HL-60/S4 treated with retinoic acid at 250 ng/mL for 4 days and 3 days (cell line): ENCODE measurements at regions not wholly inside any gene's neighbourhood (a gene's known extent, or its start where the extent isn't known, plus 50 kb on each side); places are given as distances from the start of the nearest gene placed in this dataset.
"Not testable (repeated sequence)": the region's sequence is repeated elsewhere in the genome, so short reads cannot be mapped to it uniquely, and the experiment has no call there.

Experiments used
- in situ Hi-C: fragments of 300-500 bp; cut with MboI; formaldehyde crosslinking; loops from 2 replicates; pipeline ENCODE4 v1.7.0; 2022; ENCODE audit warnings: low sequenced_read_pairs

DNA sequence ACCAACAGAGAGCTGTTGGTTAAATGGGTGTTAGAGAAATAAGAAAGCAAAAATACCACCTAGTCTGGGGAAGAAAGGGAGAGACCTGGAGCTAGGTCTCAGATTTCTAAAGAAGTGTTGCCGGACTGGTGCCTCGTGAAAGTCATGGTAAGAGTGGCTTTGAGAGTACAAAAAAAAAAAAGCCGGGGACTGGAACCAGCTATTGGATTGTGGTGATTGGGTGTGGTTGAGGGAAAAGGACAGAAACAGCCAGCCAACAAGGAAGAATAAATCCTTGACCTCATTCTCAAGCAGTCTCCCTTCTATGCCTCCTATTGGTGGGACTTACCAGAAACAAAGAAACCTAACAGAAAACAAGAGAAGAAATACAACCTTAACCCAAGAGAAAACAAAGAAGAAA, 346.4 kb upstream of the KCNMB2 start:
- in situ Hi-C loops, result no loop called here

DNA sequence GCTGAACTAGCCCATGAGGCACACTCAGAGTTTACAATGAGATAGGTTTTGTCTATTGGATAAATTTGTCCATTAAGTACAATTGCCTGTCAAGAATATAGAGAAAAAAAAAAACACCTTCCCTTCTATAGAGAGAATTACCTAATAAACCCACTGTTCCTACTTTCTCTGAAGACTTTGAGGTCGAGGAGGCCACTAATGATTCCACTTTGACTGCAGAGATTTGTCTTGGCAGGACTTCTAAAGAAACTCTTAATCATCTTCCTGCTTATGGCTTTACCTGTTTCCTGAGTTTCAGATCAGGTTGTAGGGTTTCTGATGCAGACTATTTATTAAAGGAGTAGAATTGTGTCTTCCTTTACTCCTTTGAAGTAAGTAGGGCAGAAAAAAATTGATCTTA, 342.4 kb upstream of the KCNMB2 start:
- in situ Hi-C loops, result no loop called here

DNA sequence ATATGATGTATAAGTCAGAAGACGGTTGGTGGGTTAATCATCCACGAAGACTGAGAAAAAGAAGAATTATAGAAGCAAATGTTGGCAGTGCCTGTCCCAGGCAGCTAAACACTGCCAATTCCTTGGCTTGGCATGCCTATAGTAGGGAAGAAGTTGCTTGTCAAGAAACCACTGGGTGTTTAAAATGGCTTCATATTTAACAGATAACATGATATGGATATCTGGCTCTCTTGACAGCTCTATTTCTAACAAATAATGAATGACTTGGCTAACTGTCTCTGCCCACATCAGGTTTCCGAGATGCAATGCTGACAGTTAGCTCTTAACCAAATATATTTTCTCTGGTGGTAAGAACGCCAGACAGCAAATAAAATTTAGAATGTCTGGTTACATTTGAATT, 341.7 kb upstream of the KCNMB2 start:
- in situ Hi-C loops, result no loop called here

DNA sequence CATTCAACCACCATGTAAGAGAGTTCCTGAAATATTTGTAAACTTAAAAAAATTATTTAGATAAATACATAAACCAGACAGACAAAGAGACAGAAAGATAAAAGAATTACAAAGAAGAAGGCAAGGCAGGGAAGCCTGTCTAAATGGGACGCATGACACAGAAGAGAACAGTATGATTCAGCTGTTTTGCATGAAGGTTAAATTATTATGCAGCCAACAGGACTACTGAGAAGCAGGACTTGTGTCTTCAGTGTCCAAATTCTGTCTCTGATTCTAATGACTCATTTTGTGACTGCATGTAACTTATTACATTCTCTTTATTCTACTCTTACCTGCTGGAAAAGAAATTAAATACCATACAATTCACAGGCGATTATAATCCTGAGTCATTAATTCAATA, 340.4 kb upstream of the KCNMB2 start:
- in situ Hi-C loops, result no loop called here

DNA sequence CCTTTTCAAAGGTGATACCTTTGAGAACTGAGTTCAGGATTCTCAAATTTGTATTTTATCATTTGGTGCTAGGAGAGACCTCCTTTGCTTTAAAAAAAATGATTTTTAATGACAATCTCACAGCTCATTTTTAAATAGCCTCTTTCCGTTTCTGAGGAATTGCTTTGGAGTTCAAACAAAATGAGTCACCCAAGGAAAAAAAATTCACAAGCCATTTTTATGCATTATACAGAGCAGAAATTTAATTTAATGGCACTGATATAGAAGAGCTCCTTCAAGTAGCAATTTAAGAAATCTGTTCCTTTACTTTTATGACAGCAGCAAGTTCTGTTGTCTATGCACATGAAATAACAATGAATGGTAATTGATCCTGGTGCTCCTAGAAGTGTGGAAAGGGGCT, 337.9 kb upstream of the KCNMB2 start:
- in situ Hi-C loops, result no loop called here

DNA sequence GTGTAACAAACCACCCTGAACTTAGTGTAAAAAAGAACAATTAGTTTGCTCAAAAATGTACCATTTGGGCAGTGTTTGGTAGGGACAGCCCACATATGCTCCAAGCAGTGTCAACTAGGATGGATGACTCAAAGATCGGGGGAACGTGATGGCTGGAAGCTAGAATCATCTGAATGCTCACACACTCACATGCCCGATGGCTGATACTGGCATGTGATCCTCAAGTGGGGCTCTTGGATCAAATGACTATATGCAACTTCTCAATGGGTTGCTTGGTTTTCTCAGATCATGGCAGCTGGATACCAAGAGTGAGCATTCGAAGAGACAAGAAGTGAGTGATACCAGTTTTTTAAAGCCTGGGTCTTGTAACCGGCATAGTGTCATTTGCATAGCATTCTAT, 335.9 kb upstream of the KCNMB2 start:
- in situ Hi-C loops, result no loop called here

DNA sequence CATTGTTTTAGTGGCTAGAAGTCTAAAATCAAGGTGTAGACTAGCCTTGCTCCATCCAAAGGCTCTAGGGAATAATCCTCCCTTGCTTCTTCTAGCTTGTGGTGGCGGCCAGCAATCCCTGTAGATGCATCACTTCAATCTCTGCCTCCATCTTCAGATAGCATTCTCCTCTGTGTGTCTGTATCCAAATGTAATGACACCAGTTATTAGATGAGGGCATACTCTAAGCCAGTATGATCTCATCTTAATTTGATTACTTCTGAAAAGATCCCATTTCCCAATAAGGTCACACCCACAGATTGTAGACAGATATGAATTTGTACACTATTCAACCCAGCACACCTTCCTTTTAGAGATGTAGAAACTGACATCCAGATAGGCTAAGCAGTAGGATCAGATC, 334.5 kb upstream of the KCNMB2 start:
- in situ Hi-C loops, result no loop called here

DNA sequence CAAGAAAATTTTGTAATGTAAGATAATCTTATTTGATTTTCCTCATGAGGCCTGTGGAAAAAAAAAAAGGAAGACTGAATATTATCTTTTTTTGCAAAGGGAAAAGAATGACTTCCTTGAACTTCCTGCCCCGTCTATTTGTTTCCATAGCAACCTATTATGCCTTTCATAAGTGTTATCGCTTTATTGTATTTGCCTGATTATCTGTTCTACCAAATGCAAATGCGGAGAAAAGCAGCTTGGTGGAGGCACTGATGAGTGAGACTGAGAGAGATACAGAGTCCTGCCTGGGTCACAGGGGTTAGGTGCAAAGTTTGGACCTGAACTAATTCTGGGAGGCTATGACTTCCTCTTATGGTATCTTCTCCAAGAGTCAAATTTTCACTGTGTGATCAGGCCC, 334.0 kb upstream of the KCNMB2 start:
- in situ Hi-C loops, result no loop called here

DNA sequence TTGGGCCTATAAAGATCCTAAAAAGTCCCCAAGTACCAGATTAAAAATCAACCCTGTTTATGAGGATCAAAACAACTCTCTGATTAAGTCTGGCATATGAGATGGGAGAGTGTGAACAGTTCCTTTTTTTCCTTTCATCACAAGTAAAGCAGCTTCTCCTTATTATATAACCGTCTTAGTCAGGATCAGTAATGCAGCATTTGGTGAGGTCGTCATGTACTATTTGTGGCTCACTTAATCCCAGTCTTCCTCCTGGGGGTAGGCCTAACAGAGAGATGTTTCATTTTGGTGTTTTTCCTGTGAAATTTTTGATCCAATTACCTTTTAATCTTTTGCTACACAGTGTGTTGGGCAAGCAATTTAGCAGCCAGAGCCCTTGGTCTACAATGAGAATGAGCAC, 333.1 kb upstream of the KCNMB2 start:
- in situ Hi-C loops, result no loop called here

DNA sequence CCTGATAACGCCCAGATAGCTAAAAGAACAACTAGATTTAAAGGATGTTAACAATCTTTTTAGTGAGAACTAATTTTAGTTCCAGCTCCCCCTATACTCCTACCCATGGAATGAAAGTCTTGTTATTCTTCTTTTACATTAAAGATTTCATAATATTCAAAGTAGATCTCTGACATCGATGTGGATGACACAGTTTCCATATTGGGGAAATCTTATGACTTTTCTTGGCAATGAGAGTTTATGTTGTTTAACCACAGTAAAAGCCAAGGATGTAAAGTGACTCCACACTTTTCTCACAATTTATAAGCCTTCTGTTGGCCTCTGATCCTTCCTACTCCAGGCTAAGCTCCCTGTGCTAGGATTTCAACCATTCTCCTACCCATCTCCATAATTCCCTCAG, 332.6 kb upstream of the KCNMB2 start:
- in situ Hi-C loops, result no loop called here

DNA sequence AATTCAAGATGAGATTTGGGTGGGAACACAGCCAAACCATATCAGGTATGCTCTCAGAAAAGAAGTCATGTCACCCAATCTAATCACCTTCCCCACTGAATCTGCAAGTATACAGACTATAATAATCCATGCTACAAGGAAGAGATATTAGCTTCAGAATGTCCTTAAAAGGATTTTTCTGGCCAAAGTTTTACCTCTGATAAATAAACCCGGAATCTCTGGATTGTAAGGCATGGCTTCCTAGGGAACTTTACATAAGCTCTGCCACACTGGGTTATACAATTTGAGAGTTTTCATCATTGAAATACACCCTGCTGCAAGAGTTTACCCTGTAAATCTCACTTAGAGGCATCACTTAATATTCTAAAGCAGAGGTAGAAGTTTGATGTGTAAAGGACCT, 330.5 kb upstream of the KCNMB2 start:
- in situ Hi-C loops, result no loop called here

DNA sequence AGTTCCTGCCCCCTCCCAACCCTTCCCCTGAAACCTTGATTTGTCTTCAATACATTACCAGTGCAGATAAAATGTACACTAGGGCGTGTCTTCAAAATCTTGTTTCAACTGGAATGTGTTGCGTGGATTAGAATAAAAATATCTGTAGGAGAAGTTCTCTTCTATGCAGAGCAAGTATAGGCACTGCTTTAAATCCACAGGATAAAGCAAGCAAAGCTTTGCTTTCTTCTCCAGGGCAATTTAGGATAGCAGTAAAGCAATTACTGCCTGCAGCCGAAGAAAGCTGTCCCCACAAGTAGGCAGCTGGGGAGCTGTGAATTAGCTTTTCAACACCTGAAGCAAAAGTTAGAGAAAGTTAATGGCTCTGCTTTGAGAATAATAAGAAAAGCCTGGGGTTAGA, 329.7 kb upstream of the KCNMB2 start:
- in situ Hi-C loops, result no loop called here

DNA sequence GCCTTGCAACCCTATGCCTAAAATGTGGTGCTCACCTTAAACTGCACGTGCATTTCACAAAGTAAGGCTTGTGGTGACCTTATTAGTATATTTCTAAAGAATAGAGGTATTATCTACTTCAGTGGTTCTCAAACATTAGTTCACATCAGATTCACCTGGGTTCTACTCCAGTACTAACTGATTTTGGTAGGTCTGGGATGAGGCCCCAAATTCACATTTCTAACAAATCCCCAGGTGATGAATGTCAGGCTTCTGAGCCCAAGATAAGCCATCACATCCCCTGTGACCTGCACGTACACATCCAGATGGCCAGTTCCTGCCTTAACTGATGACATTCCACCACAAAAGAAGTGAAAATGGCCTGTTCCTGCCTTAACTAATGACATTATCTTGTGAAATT, 329.1 kb upstream of the KCNMB2 start:
- in situ Hi-C loops, result not testable (repeated sequence)

DNA sequence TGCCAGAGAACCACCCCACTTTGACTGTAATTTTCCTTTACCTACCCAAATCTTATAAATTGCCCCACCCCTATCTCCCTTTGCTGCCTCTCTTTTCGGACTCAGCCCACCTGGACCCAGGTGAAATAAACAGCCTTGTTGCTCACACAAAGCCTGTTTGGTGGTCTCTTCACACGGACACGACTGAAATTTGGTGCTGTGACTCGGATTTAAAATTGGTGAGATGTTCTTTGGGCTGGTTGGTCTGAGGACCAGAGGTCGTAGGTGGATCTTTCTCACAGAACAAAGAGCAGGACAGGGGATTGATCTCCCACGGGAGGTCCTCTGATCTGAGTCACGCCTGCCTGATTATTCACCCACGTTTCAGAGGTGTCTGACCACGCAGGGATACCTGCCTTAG, 328.6 kb upstream of the KCNMB2 start:
- in situ Hi-C loops, result not testable (repeated sequence)

DNA sequence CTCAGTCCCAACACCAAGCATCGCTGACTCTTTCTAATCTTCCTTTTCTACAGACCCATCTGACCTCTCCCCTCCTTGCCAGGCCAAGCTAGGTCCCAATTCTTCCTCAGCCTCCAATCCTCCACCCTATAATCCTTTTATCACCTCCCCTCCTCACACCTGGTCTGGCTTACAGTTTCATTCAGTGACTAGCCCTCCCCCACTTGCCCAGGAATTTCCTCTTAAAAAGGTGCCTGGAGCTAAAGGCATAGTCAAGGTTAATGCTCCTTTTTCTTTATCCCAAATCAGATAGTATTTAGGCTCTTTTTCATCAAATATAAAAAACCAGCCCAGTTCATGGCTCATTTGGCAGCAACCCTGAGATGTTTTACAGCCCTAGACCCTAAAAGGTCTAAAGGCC, 327.1 kb upstream of the KCNMB2 start:
- in situ Hi-C loops, result not testable (repeated sequence)

DNA sequence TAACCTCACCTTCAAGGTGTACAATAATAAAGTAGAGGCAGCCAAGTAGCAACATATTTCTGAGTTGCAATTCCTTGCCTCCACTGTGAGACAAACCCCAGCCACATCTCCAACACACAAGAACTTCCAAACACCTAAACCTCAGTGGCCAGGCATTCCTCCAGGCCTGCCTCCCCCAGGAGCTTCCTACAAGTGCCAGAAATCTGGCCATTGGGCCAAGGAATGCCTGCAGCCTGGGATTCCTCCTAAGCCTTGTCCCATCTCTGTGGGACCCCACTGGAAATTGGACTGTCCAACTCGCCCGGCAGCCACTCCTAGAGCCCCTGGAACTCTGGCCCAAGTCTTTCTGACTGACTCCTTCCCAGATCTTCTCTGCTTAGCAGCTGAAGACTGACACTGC, 326.6 kb upstream of the KCNMB2 start:
- in situ Hi-C loops, result not testable (repeated sequence)

DNA sequence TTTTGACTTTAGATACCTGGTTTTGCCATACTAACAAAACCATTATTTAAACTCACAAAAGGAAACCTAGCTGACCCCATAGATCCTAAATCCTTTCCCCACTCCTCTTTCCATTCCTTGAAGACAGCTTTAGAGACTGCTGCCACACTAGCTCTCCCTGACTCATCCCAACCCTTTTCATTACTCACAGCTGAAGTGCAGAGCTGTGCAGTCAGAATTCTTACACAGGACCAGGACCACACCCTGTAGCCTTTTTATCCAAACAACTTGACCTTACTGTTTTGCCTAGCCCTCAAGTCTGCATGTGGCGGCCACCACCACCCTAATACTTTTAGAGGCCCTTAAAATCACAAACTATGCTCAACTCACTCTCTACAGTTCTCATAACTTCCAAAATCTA, 325.1 kb upstream of the KCNMB2 start:
- in situ Hi-C loops, result not testable (repeated sequence)

DNA sequence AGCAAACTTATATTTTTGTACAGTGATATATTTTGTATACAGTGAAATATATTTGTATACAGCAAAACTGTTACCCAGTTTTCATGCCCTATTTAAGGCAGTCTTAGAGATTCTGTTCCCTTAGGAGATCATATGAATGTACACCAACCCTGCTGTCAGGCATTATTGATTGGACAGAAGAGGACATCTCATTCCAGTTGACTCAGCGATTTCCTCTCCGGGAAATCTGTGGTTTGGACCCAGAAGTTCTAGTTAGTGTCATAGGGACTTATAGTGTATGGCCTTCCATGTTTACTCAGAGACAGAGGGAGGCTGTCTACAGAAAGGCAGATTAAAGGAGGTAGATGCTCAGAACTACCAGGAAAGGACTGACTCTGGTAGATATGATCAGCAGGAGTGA, 318.8 kb upstream of the KCNMB2 start:
- in situ Hi-C loops, result no loop called here

DNA sequence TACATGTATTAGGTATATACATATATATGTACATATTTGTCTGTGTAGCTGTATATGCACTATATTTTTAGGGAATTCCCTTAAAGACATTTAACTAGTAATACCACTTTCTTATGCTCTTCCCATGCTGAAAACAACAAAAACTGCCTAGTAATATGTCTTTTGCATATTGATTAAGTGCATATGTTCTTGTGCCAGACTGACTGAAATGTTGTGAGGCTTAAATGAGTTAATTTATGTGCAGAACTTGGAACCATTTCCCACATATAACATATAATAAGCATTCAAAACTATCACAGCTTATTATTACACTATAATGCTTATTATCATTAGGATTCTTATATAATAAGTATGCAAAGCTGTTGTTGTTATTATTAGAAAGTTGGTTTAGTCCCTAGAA, 318.0 kb upstream of the KCNMB2 start:
- in situ Hi-C loops, result no loop called here

DNA sequence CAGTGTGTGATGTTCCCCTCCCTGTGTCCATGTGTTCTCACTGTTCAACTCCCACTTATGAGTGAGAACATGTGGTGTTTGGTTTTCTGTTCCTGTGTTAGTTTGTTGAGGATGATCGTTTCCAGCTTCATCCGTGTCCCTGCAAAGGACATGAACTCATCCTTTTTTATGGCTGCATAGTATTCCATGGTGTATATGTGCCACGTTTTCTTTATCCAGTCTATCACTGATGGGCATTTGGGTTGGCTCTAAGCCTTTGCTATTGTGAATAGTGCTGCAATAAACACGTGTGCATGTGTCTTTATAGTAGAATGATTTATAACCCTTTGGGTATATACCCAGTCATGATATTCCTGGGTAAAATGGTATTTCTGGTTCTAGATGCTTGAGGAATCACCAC, 316.6 kb upstream of the KCNMB2 start:
- in situ Hi-C loops, result not testable (repeated sequence)

DNA sequence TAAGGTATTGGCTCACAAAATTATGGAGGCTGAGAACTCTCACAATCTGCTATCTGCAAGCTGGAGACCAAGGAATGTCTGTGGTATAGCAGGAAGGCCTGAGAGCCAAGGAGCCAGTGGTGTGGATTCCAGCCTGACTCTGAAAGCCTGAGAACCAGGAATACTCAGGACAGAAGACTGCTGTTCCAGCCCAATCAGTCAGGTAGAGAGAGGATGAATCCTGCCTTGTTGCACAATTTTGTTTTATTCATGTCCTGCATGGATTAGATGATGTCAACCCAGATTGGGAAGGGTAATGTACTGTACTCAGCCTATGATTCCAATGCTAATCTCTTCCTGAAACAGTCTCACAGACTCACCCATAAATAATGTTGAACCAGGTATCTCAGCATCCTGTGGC, 312.4 kb upstream of the KCNMB2 start:
- in situ Hi-C loops, result no loop called here

DNA sequence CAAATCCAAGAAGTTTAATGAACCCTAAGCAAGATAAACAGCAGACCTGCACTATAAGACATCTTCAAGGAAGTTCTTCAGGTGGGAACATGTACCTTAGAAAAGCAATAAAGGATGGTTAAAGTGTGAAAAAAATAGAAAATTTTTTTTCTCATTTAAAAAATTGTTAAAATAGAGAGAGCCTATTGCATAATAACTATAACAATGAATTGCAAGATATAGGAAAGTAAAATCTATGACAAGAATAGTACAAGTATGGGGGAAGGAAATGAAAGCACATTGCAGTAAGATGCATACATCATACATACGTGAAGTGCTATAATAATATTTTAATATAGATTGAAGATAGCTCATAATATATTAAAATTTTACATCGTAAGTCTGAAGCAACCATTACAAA, 310.1 kb upstream of the KCNMB2 start:
- in situ Hi-C loops, result no loop called here

DNA sequence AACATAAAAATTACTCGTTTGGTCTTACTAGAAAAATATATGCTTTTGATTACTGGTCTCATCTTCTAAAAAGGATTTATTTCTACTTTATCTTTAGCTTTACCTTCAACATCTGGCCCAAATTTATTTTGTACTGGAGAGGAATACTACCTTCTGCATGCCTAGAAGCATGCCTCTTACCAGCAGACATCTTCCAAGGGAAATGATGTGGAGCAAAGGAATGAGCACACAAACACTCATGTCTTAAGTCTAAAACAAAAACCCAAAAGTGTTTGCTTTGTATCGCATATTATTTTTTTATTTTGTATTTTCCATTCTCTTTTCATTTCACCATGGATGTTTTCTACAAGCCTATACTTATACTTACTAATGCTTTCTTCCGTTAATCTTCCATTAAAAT, 304.6 kb upstream of the KCNMB2 start:
- in situ Hi-C loops, result no loop called here
